Effector memory CD8-positive, alpha-beta T cell (primary cell): ENCODE measurements at regions not wholly inside any gene's neighbourhood (a gene's known extent, or its start where the extent isn't known, plus 50 kb on each side); places are given as distances from the start of the nearest gene placed in this dataset.

Experiments
- ATAC-seq: fragments of 150-1000 bp; cut with Tn5 transposase; replicated peaks from 2 replicates; pipeline ENCODE4 v1.10.0; 2021; ENCODE audit warnings: mild to moderate bottlenecking, moderate library complexity
- DNase-seq, 3 experiments: peaks; one replicate each; pipeline ENCODE4 v3.0.0; 2021
- H3K27ac Mint-ChIP-seq, 2 donors: one replicate each; pipeline ENCODE4 v1.8.0; 2022; ENCODE audit warnings: mild to moderate bottlenecking in 2 of 2, mixed read lengths in 2 of 2, moderate library complexity in 2 of 2
- H3K27me3 Mint-ChIP-seq, 2 donors: one replicate each; pipeline ENCODE4 v1.8.0; 2022; ENCODE audit warnings: mixed read lengths in 2 of 2
- H3K36me3 Mint-ChIP-seq: one replicate; pipeline ENCODE4 v1.8.0; 2022; ENCODE audit warnings: mild to moderate bottlenecking, moderate library complexity, mixed read lengths; ENCODE audit not compliant: insufficient read depth
- H3K4me1 Mint-ChIP-seq, 2 donors: one replicate each; pipeline ENCODE4 v1.8.0; 2022; ENCODE audit warnings: low read depth in 2 of 2, mixed read lengths in 2 of 2
- H3K4me3 Mint-ChIP-seq, 2 donors: one replicate each; pipeline ENCODE4 v1.8.0; 2022; ENCODE audit warnings: mild to moderate bottlenecking in 2 of 2, mixed read lengths in 2 of 2, moderate library complexity in 2 of 2
- H3K9me3 Mint-ChIP-seq, 2 donors: one replicate each; pipeline ENCODE4 v1.8.0; 2022; ENCODE audit warnings: mixed read lengths in 2 of 2

DNA sequence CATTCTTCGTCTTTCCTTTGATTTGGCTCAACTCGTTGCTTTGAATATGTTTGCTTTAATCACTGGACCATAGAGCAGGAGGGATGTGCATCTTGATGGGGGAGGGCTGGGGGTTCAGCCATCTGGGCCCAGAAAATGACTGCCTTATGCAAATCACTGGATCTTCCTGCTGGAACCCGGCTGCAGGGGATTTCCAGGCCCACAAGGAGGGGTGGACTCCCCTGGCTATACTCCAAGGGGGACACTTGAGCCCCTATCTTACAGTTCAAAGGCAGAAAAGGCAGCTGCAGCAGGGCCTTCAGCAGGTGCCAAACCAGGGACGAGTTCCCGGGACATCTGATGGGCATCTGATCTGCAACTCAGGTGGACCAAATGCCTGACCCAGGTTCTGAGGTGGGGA, 122.5 kb downstream of the DICER1 start:
- Mint-ChIP-seq H3K27ac (no peak overlapping the region), H3K9me3 (no peaks in the 10 kb centered on the region), H3K27me3 (peaks cover 40 to 50% of the 10 kb centered on the region in 2 donors), H3K36me3 (no peaks in the 10 kb centered on the region), H3K4me1 (no peaks in the 10 kb centered on the region), H3K4me3 (no peak overlapping the region)
- DNase-seq = no peak
- ATAC-seq = no peak

DNA sequence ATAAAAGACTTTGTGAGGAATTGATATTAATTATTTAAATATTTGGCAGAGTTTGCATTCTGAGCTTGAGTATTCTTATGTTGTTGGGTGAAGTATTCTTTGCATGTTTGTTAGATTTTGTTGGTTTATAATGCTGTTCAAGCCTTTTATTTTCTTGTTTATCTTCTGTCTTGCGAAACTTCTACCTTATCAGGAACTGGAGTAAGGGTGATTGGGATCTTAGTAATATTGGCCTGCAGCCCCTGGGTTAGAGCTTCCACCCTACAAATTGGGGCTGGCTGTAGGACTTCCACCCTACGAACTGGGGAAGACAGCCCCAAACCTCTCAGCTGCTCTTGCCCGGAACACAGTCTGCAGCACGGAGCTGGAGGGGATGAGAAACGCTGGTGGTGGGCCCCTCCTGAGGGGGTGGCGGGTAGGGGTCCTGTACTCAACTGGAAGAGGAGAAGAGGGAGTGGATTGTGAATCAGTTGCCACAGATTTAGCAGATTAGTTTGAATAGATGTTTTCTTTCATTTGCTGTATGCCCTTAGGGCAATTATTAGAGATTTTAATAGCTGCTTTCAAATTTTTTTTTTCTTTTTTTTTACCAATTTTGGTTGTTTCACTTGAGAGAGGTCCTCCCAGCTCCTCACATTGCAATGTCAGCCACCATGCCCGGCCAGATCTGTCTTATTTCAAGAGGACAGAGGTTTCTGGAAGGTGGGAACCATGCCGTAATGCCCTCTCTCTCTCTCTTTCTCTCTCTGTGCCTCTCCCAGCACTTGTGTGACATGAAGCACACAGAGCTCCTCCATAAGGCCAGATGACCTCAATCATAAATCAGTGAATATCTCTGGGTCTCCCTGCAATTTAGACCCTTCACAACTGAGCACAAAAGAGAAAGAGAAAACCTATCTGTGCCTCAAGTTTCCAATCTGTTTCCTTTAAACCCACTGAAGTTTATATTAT, 123.4 kb downstream of the DICER1 start:
- H3K9me3 Mint-ChIP-seq = peaks cover 0 to 2% of the 10 kb centered on the region in 2 donors
- no peak for DNase-seq
- ATAC-seq = no peak
- no peak overlapping the region for H3K4me3 Mint-ChIP-seq
- peaks cover 33 to 44% of the 10 kb centered on the region in 2 donors for H3K27me3 Mint-ChIP-seq
- H3K27ac Mint-ChIP-seq = no peak overlapping the region
- no peaks in the 10 kb centered on the region for H3K36me3 Mint-ChIP-seq
- H3K4me1 Mint-ChIP-seq = no peaks in the 10 kb centered on the region

DNA sequence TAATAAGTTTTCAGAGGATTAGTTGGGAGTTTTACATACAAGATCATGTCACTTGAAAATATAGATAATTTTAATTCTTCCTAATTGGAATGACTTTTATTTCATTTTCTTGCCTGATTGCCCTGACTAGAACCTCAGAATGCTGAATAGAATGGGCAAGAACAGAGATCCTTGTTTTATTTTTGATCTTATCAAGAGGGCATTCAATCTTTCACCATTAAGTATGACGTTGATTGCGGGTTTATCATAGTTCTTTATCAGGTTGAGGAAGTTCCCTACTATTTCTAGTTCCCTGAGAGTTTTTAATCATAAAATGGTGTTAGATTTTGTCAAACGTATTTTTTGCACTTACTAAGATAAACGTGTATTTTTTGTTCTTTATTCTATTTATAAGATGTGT, 124.3 kb downstream of the DICER1 start:
- no peaks in the 10 kb centered on the region for H3K4me1 Mint-ChIP-seq
- peaks cover 26 to 44% of the 10 kb centered on the region in 2 donors for H3K27me3 Mint-ChIP-seq
- no peak overlapping the region for H3K27ac Mint-ChIP-seq
- peaks cover 0 to 2% of the 10 kb centered on the region in 2 donors for H3K9me3 Mint-ChIP-seq
- no peaks in the 10 kb centered on the region for H3K36me3 Mint-ChIP-seq
- no peak for ATAC-seq
- H3K4me3 Mint-ChIP-seq = no peak overlapping the region
- DNase-seq = no peak

DNA sequence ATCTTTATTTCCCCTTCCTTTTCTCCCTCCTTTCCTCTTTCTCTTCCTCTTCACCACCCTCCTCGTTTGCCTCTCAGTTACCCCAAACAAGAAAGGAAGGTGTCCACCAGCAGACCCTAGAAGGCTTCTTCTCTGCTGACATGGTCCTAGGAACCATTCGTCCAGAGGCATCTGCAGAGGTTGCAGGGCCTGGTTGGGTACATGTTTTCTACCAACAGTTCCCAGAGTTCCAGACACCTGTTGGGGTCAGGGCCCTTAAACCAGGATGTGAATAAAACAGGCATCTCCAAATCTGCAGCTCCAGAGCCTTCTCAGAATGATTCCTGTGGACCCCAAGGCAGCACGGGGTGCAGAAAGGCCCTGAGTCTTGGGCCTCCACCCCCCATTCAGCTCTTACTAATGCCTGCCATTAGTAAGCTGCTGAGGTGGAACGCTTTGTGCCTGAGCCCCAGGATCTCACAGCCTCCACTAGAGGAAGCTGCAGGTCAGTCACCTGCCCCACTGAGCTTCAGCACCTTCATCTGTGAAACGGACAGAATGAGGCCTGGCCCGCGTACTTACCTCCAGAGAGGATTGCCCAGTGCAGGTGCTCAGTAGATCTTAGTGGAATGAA, 130.4 kb downstream of the DICER1 start:
- Mint-ChIP-seq H3K4me3 (no peak overlapping the region), H3K27me3 (peaks cover 9 to 35% of the 10 kb centered on the region in 2 donors), H3K4me1 (no peaks in the 10 kb centered on the region), H3K9me3 (peaks cover 0 to 2% of the 10 kb centered on the region in 2 donors), H3K27ac (no peak overlapping the region), H3K36me3 (no peaks in the 10 kb centered on the region)
- DNase-seq (no peak), ATAC-seq (no peak)

DNA sequence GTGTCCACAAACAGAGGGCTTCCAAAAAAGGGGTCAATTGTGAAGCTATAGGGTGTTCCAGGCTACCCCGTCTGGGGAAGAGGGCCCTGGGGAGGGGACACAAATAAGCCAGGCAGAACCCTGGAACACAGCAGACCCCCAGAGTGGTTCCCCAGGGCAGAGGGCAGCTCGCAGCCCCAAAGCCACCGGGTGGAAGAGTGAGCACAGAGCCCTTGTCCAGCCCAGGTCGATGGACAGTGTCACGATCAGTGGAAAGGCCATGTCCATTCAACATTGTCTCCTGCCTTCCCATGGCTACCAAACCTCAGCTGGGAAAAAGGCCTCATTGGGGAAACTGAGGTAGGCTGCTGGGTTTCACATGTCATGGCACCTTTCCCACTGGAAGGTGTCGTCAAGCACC, 131.4 kb downstream of the DICER1 start:
- no peak for DNase-seq
- ATAC-seq = no peak
- Mint-ChIP-seq H3K9me3 (peaks cover 0 to 2% of the 10 kb centered on the region in 2 donors), H3K4me3 (no peak overlapping the region), H3K27me3 (peaks cover 9 to 35% of the 10 kb centered on the region in 2 donors), H3K27ac (no peak overlapping the region), H3K36me3 (no peaks in the 10 kb centered on the region), H3K4me1 (no peaks in the 10 kb centered on the region)

DNA sequence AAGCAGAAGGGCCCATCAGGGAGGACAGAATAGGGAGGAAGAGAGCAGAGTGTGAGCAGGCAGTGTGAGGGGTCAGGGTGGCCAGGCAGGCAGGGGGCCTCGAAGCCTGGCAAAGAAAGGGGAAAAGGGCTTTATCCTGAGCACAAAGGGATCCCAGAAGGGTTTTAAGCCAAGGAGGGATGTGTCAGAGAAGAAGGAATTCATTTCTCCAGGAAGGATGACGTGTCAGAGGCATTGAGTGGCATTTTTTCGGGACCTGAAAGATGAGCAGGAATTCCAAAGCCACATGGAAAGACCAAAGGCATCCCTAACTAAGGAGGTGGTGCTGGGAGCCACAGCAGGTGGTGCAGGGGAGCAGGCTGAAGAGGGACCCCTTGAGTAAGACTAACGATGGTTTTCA, 132.1 kb downstream of the DICER1 start:
- no peak for DNase-seq
- no peak overlapping the region for H3K27ac Mint-ChIP-seq
- peaks cover 9 to 35% of the 10 kb centered on the region in 2 donors for H3K27me3 Mint-ChIP-seq
- H3K9me3 Mint-ChIP-seq = peaks cover 0 to 2% of the 10 kb centered on the region in 2 donors
- no peaks in the 10 kb centered on the region for H3K4me1 Mint-ChIP-seq
- no peaks in the 10 kb centered on the region for H3K36me3 Mint-ChIP-seq
- H3K4me3 Mint-ChIP-seq = no peak overlapping the region
- no peak for ATAC-seq

DNA sequence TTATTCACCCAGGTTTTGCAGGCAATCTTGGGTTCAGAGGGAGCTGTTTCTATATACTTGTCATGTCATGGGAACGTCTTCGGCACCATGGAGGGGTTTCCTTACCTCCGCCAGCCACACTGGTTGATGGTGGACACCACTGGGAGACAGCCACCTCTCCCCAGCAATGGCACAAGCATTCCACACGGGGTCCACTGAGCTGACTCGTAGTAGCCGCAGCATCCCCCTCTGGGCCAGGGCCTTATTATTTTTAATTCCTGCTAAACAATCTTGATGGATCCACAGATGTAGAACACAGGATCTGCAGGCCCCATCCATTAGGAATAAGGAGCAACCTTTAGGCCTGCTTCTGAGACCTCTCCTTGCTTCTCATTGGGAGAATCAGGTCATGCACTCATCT, 132.9 kb downstream of the DICER1 start:
- Mint-ChIP-seq H3K27me3 (peaks cover 9 to 35% of the 10 kb centered on the region in 2 donors), H3K36me3 (no peaks in the 10 kb centered on the region), H3K27ac (no peak overlapping the region), H3K4me3 (no peak overlapping the region), H3K4me1 (no peaks in the 10 kb centered on the region), H3K9me3 (peaks cover 0 to under 1% of the 10 kb centered on the region in 2 donors)
- no peak for DNase-seq
- ATAC-seq = no peak

DNA sequence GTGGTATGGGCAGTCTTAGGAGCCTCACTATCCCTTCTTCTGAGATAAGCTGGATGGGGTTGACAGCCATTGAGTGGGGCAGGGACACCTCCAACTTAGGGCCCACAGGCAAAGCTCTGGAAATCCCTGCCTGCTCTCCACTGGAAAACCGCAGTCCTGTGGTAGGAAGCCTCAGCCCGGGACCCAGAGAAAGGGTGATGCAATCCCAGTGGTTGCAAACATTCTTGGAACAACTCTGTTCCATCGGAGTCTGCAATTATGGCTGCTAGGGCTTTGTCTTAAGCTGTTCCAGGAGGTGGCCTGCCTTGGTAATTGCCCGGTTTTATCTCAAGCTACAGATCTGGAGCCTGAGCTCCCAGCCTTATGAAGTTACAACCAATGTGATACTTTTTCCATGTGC, 133.4 kb downstream of the DICER1 start:
- Mint-ChIP-seq H3K27ac (no peak overlapping the region), H3K4me3 (no peak overlapping the region), H3K36me3 (no peaks in the 10 kb centered on the region), H3K4me1 (no peaks in the 10 kb centered on the region), H3K9me3 (no peaks in the 10 kb centered on the region), H3K27me3 (peaks cover 9 to 32% of the 10 kb centered on the region in 2 donors)
- DNase-seq = no peak
- ATAC-seq = no peak

DNA sequence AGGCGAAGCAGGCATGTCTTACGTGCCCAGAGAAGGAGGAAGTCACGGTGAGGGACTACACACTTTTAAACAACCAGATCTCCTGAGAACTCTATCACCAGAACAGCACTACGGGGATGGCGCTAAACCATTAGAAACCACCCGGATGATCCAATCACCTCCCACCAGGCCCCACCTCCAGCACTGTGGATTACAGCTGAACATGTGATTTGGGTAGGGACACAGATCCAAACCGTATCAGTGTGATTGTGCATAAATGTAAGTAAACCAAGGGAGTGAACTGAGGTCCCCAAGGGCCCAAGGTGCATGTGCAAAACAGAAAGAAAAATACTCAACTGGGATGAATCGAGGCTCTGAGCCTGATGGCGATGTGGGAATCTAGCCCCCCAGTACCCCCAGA, 134.2 kb downstream of the DICER1 start:
- Mint-ChIP-seq H3K9me3 (no peaks in the 10 kb centered on the region), H3K4me1 (no peaks in the 10 kb centered on the region), H3K36me3 (no peaks in the 10 kb centered on the region), H3K27me3 (peaks cover 9 to 24% of the 10 kb centered on the region in 2 donors), H3K27ac (no peak overlapping the region), H3K4me3 (no peak overlapping the region)
- DNase-seq (no peak), ATAC-seq (no peak)

DNA sequence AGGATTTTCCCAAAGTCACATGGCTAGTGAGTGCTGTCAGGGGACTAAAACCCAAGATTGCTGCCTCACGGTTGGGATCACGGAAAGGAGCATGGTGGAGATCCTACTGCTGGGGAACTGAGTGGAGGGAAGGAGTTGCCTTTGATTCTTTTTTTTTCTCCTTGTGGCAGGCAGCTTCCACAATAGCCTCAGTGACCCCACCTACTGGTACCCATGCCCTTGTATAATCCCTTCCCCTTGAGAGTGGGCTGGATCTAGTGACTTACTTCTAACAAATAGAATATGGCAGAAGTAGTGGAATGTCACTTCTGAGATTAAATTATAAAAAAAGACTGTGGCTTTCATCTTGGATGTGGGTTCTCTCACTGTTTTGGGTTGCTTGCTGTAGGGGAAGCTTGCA, 135.7 kb downstream of the DICER1 start:
- Mint-ChIP-seq H3K9me3 (no peaks in the 10 kb centered on the region), H3K4me1 (no peaks in the 10 kb centered on the region), H3K27me3 (peaks cover 9 to 13% of the 10 kb centered on the region in 2 donors), H3K4me3 (no peak overlapping the region), H3K36me3 (no peaks in the 10 kb centered on the region), H3K27ac (no peak overlapping the region)
- DNase-seq (no peak), ATAC-seq (no peak)

DNA sequence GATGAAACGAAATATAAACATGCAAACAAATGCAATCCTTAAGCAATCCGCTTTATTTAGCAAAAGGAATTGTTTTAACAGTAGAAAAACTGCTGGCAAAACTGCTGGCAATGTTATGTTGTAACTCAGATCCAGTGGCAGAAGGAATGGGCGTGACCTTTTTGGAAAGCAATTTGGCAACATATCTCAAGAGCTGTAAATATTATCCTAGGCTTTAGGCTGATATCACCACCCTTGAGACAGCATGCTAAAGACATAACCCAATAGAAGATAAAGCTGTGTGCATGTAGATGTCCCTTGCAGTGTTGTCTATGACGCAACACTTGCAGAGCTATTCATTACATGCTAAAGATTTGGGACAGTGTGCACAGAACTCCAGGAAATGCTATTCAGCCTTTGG, 138.5 kb downstream of the DICER1 start:
- no peaks in the 10 kb centered on the region for H3K36me3 Mint-ChIP-seq
- no peak for ATAC-seq
- no peak overlapping the region for H3K4me3 Mint-ChIP-seq
- DNase-seq = no peak
- H3K9me3 Mint-ChIP-seq = no peaks in the 10 kb centered on the region
- H3K27ac Mint-ChIP-seq = no peak overlapping the region
- no peaks in the 10 kb centered on the region for H3K27me3 Mint-ChIP-seq
- H3K4me1 Mint-ChIP-seq = no peaks in the 10 kb centered on the region

DNA sequence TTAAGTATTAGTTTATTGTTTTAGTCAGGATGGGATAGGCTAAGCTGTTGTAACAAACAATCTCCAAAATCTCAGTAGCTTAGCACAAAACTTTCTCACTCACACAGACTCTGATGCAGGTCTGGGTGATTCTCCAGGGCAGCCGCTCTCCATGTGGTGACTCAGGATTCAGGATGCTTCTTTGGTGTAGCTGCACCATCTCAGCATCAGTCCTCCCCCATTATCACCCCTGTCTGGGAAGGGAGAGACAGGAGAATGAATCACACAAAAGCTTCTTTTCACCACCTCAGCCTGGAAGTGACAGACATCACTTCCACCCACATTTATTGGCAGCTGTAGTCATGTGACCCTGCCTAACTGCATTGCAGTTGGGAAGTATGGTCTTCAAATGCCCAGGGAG, 142.3 kb downstream of the DICER1 start:
- Mint-ChIP-seq H3K4me1 (no peaks in the 10 kb centered on the region), H3K27me3 (peaks cover 12 to 28% of the 10 kb centered on the region in 2 donors), H3K9me3 (no peaks in the 10 kb centered on the region), H3K36me3 (no peaks in the 10 kb centered on the region), H3K27ac (no peak overlapping the region), H3K4me3 (no peak overlapping the region)
- DNase-seq (no peak), ATAC-seq (no peak)

DNA sequence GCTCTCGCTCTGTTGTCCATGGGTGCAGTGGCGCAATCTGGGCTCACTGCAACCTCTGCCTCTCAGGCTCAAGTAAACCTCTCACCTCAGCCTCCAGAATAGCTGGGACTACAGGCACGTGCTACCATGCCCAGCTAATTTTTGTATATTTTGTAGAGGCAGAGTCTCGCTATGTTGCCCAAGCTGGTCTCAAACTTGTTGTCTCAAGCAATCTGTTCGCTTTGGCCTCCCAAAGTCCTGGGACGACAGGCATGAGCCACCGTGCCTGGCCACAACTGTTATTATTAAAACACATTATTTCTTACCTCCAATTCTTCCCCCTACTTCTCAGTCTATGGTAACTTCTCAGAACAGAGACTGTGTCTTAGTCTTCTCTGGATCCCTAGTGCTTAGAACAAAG, 143.3 kb downstream of the DICER1 start:
- Mint-ChIP-seq H3K9me3 (no peaks in the 10 kb centered on the region), H3K4me1 (no peaks in the 10 kb centered on the region), H3K4me3 (no peak overlapping the region), H3K27me3 (peaks cover 16 to 33% of the 10 kb centered on the region in 2 donors), H3K36me3 (no peaks in the 10 kb centered on the region), H3K27ac (no peak overlapping the region)
- no peak for DNase-seq
- ATAC-seq = no peak

DNA sequence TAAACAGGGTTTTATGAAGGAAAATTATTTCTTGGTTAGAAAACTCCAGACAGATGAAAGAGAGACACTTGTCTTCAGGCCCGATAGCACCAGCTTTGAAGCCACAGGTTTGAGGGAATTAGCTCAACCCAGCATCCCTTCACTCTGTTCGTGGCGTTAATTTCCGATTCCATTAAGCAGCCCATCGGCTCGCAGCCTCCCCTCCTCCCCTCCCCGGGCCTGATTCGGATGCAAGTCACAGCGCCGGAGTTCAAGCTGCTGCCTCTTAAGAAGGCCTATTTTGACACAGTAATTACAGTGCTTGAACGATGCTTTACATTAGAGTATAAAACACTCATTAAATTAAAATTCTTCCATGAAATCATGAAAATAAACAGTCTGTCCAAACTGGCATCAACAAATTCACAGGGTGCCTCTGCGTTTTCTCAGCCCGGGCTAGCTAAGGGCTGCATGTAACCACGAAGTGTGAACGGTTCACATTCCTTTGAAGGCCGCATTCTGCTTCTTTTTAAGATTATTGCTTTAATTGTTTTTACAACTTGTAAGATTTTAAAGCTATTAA, 145.8 kb downstream of the DICER1 start:
- Mint-ChIP-seq H3K27ac (no peak overlapping the region), H3K9me3 (no peaks in the 10 kb centered on the region), H3K36me3 (no peaks in the 10 kb centered on the region), H3K27me3 (peaks cover 35 to 50% of the 10 kb centered on the region in 2 donors), H3K4me1 (no peaks in the 10 kb centered on the region), H3K4me3 (no peak overlapping the region)
- no peak for DNase-seq
- ATAC-seq = no peak
